Thyroid gland (tissue), 4 donors: ENCODE measurements at regions not wholly inside any gene's neighbourhood (a gene's known extent, or its start where the extent isn't known, plus 50 kb on each side); places are given as distances from the start of the nearest gene placed in this dataset.
"Not testable (repeated sequence)": the region's sequence is repeated elsewhere in the genome, so short reads cannot be mapped to it uniquely, and the experiment has no call there.

Experiments used
- DNase-seq, 2 donors: peaks; one replicate each; pipeline ENCODE4 v3.0.0-alpha.2; 2019
- H3K27ac ChIP-seq, 3 donors: fragments of 200-600 bp; sonication (generic); 1 replicate in 2 of 3; 2 replicates in 1 of 3; pipeline ENCODE4 v1.5.1; 2016 to 2019; ENCODE audit warnings: mild to moderate bottlenecking in 1 of 3, moderate library complexity in 1 of 3
- H3K27me3 ChIP-seq: fragments of 200-600 bp; sonication (generic); one replicate; pipeline ENCODE4 v1.5.1; 2019
- H3K36me3 ChIP-seq, 2 donors: fragments of 200-600 bp; sonication (generic); one replicate each; pipeline ENCODE4 v1.5.1; 2016 to 2019
- H3K4me1 ChIP-seq, 2 donors: fragments of 200-600 bp; sonication (generic); one replicate each; pipeline ENCODE4 v1.5.1; 2017 to 2019
- H3K4me3 ChIP-seq, 3 donors: fragments of 200-600 bp; sonication (generic); replicated peaks in 1 of 3; 1 replicate in 2 of 3; 2 replicates in 1 of 3; pipeline ENCODE4 v1.5.1; 2016; ENCODE audit warnings: mild to moderate bottlenecking in 1 of 3
- H3K9me3 ChIP-seq: fragments of 200-600 bp; sonication (generic); one replicate; pipeline ENCODE4 v1.5.1; 2017
- POLR2A ChIP-seq, 2 donors: fragments of 450-650 bp; IDR thresholded peaks; one replicate each; pipeline ENCODE4 v1.6.1; 2017; ENCODE audit warnings: antibody characterized with exemption in 2 of 2, mild to moderate bottlenecking in 2 of 2, moderate library complexity in 1 of 2
- WGBS, 2 donors: methylation state at CpG; one replicate each; pipeline ENCODE4 v1.1.5; 2017; 5-methylcytosine and 5-hydroxymethylcytosine counted together
- intact Hi-C: fragments of 100-400 bp; cut with DNase I; formaldehyde crosslinking; loops from one replicate; pipeline ENCODE4 v1.15.1; 2023
- TF ChIP-seq, protein P1 (sequence below), 6 experiments: fragments of 200-600 bp in 3 of 6; fragments of 450-650 bp in 3 of 6; sonication (generic) in 3 of 6; IDR thresholded peaks; one replicate each; pipeline ENCODE4 v1.5.1; 2016 to 2019; ENCODE audit warnings: antibody characterized with exemption in 6 of 6, mild to moderate bottlenecking in 2 of 6, inconsistent platforms in 1 of 6, moderate library complexity in 1 of 6

DNA sequence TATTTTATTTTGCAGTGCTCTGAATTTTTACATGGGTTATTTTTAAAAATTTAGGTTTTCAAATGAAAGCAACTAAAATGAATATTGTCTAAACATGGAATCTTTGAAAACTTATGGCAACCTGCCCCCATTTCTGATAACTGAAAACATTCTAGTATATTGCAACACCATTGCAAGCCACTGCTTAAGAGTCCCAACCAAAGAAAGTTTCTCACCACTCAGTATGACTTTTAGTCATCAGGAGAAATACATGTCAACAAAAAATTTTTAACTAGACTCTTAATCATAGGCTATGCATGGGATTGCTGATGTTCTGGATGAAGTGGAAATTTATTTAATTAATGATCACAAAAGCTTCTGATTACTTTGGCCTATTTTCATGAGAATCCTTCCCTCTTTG lies 112.1 kb downstream of the TNFSF18 start:
- H3K27ac ChIP-seq, result no peak overlapping the region
- intact Hi-C loops, result no loop called here
- peaks cover 0 to 2% of the 10 kb centered on the region in 2 donors for H3K4me1 ChIP-seq
- no peaks in the 10 kb centered on the region for H3K27me3 ChIP-seq
- H3K9me3 ChIP-seq, result no peaks in the 10 kb centered on the region
- no peak overlapping the region for H3K4me3 ChIP-seq
- TF ChIP-seq, protein P1, sequence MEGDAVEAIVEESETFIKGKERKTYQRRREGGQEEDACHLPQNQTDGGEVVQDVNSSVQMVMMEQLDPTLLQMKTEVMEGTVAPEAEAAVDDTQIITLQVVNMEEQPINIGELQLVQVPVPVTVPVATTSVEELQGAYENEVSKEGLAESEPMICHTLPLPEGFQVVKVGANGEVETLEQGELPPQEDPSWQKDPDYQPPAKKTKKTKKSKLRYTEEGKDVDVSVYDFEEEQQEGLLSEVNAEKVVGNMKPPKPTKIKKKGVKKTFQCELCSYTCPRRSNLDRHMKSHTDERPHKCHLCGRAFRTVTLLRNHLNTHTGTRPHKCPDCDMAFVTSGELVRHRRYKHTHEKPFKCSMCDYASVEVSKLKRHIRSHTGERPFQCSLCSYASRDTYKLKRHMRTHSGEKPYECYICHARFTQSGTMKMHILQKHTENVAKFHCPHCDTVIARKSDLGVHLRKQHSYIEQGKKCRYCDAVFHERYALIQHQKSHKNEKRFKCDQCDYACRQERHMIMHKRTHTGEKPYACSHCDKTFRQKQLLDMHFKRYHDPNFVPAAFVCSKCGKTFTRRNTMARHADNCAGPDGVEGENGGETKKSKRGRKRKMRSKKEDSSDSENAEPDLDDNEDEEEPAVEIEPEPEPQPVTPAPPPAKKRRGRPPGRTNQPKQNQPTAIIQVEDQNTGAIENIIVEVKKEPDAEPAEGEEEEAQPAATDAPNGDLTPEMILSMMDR (IDR thresholded peaks at IDR 0.05), result no peak
- no peak for TF ChIP-seq POLR2A (IDR thresholded peaks at IDR 0.05)
- DNase-seq, result no peak
- no peaks in the 10 kb centered on the region for H3K36me3 ChIP-seq

DNA sequence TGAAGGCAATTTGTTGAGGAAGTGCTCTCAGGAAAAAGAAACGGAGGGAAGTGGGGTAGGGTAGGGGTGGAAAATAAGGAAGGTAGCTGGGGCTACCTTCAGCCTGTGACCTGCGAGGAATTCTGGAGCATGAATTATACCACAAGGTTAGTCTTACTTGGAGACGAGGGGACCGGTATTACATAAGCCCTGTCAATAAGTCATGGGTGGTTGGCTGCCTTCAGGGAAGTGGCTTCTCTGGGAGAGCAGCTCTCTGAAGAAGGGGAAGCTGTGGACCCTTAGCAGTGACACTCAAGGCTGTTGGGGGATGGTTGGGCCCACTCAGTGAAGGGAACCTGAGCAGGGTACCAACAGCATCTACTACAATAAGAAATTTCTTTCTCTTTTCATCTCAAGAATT lies 111.3 kb downstream of the TNFSF18 start:
- Histone ChIP-seq H3K36me3 (no peaks in the 10 kb centered on the region), H3K4me1 (peaks cover 0 to under 1% of the 10 kb centered on the region in 2 donors), H3K4me3 (no peak overlapping the region), H3K9me3 (no peaks in the 10 kb centered on the region), H3K27ac (no peak overlapping the region), H3K27me3 (no peaks in the 10 kb centered on the region)
- 72 to 84% methylated on average over 4 of the region's 4 CpGs for WGBS, 2 donors
- DNase-seq, result no peak
- intact Hi-C loops, result no loop called here
- TF ChIP-seq, protein P1 (IDR thresholded peaks at IDR 0.05), result no peak
- no peak for TF ChIP-seq POLR2A (IDR thresholded peaks at IDR 0.05)

DNA sequence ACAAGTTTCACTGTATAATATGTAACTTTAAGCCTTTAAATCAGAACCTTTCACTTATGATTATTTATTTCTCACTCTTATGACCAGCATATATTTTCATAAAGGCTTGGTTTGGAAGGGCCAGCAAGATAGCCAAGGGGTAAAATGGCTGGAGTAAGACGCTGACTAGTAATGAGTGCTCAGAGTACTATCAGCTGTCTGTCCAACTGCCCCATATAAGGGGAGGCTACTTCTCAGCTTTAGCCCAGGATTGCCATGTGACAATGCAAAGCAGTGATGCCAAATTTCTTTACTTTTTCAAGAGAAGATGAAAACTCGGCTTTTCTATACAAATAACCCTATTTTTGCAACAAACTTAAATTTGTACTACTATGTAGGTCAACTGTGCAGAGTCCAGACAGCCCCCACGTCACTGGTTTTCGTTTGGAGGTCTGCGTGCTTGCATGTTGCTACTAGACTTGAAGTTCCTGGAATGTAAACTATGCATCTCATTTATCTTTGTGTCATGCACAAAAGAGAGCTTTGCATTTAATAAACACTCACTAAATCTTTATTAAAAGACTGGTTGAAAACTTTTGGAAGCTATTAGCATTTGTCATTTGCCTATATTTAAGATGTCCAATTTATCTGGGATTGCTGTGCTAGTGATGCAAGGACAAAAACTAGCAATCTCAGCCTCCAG lies 110.4 kb downstream of the TNFSF18 start:
- 78 to 80% methylated on average over 5 of the region's 5 CpGs for WGBS, 2 donors
- TF ChIP-seq POLR2A (IDR thresholded peaks at IDR 0.05), result no peak
- TF ChIP-seq, protein P1 (IDR thresholded peaks at IDR 0.05), result no peak
- Histone ChIP-seq H3K36me3 (no peaks in the 10 kb centered on the region), H3K27ac (no peak overlapping the region), H3K4me1 (no peaks in the 10 kb centered on the region), H3K9me3 (no peaks in the 10 kb centered on the region), H3K4me3 (no peak overlapping the region), H3K27me3 (no peaks in the 10 kb centered on the region)
- no peak for DNase-seq
- intact Hi-C loops, result no loop called here

DNA sequence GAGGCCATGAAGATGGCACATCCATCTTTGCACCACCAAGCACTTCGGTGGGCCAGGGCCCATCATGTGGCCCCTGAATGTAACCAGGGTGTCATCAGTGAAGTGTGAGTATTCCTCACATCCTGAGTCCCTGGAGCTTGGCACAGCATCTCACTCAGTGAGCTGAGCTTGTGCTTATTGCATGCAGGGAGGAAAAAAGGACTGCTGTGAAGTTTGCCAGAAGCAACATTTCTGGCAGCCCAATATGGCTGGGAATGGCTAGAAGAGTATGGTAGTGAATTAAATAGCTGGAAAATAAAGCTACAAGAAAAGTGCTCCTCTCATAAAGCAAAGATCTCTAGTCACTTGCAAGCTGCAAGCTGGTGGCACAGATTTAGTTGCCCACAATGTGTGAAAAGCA lies 109.3 kb downstream of the TNFSF18 start:
- Histone ChIP-seq H3K36me3 (no peaks in the 10 kb centered on the region), H3K27ac (no peak overlapping the region), H3K4me3 (no peak overlapping the region), H3K9me3 (no peaks in the 10 kb centered on the region), H3K4me1 (no peaks in the 10 kb centered on the region), H3K27me3 (no peaks in the 10 kb centered on the region)
- DNase-seq, result no peak
- intact Hi-C loops, result no loop called here
- 91 to 100% methylated on average over 1 of the region's 1 CpG for WGBS, 2 donors
- no peak for TF ChIP-seq POLR2A (IDR thresholded peaks at IDR 0.05)
- TF ChIP-seq, protein P1 (IDR thresholded peaks at IDR 0.05), result no peak

DNA sequence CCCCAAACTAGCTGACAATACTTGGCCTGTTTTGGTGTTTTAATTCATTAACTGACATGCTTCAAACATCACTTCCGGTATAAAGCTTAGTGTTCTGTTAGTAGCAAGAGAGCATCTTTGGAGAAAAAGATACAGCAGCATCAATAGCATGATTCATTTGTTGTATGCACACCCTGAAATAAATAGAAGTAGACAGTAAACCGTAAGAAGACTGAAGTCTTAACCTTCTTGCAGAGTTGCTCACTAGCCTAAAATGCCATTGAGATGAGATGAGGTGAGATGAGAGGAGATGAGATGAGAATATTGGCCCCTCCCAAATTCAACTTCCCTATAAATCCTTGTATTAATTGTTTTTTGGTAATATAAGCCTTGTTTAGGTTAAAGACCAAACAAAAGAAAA lies 108.8 kb downstream of the TNFSF18 start:
- no peak overlapping the region for H3K4me3 ChIP-seq
- no peak overlapping the region for H3K27ac ChIP-seq
- intact Hi-C loops, result no loop called here
- no peaks in the 10 kb centered on the region for H3K4me1 ChIP-seq
- DNase-seq, result no peak
- TF ChIP-seq POLR2A (IDR thresholded peaks at IDR 0.05), result no peak
- TF ChIP-seq, protein P1 (IDR thresholded peaks at IDR 0.05), result no peak
- no peaks in the 10 kb centered on the region for H3K27me3 ChIP-seq
- H3K9me3 ChIP-seq, result no peaks in the 10 kb centered on the region
- 47 to 69% methylated on average over 2 of the region's 2 CpGs for WGBS, 2 donors
- H3K36me3 ChIP-seq, result no peaks in the 10 kb centered on the region

DNA sequence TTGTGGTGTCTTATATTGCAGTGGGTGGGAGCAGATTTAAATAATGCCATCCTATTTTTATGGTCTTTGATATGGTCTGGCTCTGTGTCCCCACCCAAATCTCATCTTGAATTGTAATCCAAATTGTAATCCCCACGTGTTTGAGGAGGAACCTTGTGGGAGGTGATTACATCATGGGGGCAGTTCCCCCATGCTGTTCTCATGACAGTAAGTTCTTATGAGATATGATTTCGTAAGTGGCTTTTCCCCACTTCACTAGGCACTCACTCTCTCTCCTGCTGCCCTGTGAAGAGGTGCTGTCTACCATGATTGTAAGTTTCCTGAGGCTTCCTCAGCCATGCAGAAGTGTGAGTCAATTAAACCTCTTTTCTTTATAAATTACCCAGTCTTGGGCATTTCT lies 107.6 kb downstream of the TNFSF18 start:
- H3K4me1 ChIP-seq, H3K9me3 ChIP-seq, intact Hi-C loops, H3K27me3 ChIP-seq, DNase-seq, H3K27ac ChIP-seq, H3K4me3 ChIP-seq, H3K36me3 ChIP-seq: not testable (repeated sequence)
- WGBS, 2 donors, result 63 to 82% methylated on average over 2 of the region's 2 CpGs
